ENCODE measurements at regions not wholly inside any gene's neighbourhood (a gene's known extent, or its start where the extent isn't known, plus 50 kb on each side); places are given as distances from the start of the nearest gene placed in this dataset.

GRCh38 chr3:177338697-177339219 is 141.5 kb upstream of the TBL1XR1 start (continued):
- peak; percentile 73; the same call in 1 of the 2 replicates for TF ChIP-seq GATA4 (IDR thresholded peaks at IDR 0.05; ENCODE audit: borderline replicate concordance, low read depth)
- no peak for TF ChIP-seq SMARCC2 (IDR thresholded peaks at IDR 0.05)
- TF ChIP-seq HNRNPUL1 (IDR thresholded peaks at IDR 0.05; ENCODE audit: low read depth, low read length) = no peak
- TF ChIP-seq RARG (CRISPR knock-in tag; IDR thresholded peaks at IDR 0.05; ENCODE audit: low read depth) = no peak
- TF ChIP-seq ZNF713 (CRISPR knock-in tag; IDR thresholded peaks at IDR 0.05) = no peak
- no peak for TF ChIP-seq ZBTB20 (CRISPR knock-in tag; IDR thresholded peaks at IDR 0.05; ENCODE audit: borderline replicate concordance, low read depth)
- no peak for TF ChIP-seq NFIB (CRISPR knock-in tag; IDR thresholded peaks at IDR 0.05; ENCODE audit: borderline replicate concordance)
- no peak for TF ChIP-seq ZFP36L2 (CRISPR knock-in tag; IDR thresholded peaks at IDR 0.05)
- no peak for TF ChIP-seq ZFP90 (CRISPR knock-in tag; IDR thresholded peaks at IDR 0.05; ENCODE audit: borderline replicate concordance)
- no peak for TF ChIP-seq SRY (CRISPR knock-in tag; IDR thresholded peaks at IDR 0.05)
- TF ChIP-seq ZNF747 (CRISPR knock-in tag; IDR thresholded peaks at IDR 0.05; ENCODE audit: borderline replicate concordance) = no peak
- TF ChIP-seq ZNF704 (CRISPR knock-in tag; IDR thresholded peaks at IDR 0.05; ENCODE audit: borderline replicate concordance) = no peak
- TF ChIP-seq ZNF512B (CRISPR knock-in tag; IDR thresholded peaks at IDR 0.05; ENCODE audit: borderline replicate concordance) = no peak
- no peak for TF ChIP-seq MYNN (CRISPR knock-in tag; IDR thresholded peaks at IDR 0.05; ENCODE audit: low read depth)
- TF ChIP-seq ZNF232 (CRISPR knock-in tag; IDR thresholded peaks at IDR 0.05; ENCODE audit: borderline replicate concordance) = no peak
- no peak for TF ChIP-seq SIN3A (IDR thresholded peaks at IDR 0.05; ENCODE audit: borderline replicate concordance, low read depth, low read length)
- no peak for TF ChIP-seq ZNF138 (CRISPR knock-in tag; IDR thresholded peaks at IDR 0.05; ENCODE audit: low read depth)
- no peak for TF ChIP-seq ZZZ3 (CRISPR knock-in tag; IDR thresholded peaks at IDR 0.05; ENCODE audit: borderline replicate concordance)
- no peak; the same call in 1 of the 2 replicates for TF ChIP-seq YEATS4 (CRISPR knock-in tag; IDR thresholded peaks at IDR 0.05; ENCODE audit: borderline replicate concordance)
- peak; percentile 27 for TF ChIP-seq CBX1 (IDR thresholded peaks at IDR 0.05; ENCODE audit: low read depth)
- no peak for TF ChIP-seq MATR3 (CRISPR knock-in tag; IDR thresholded peaks at IDR 0.05)
- no peak for TF ChIP-seq ZNF337 (CRISPR knock-in tag; IDR thresholded peaks at IDR 0.05; ENCODE audit: borderline replicate concordance, low read depth)
- no peak for TF ChIP-seq AKAP8 (CRISPR knock-in tag; IDR thresholded peaks at IDR 0.05)
- no peak for TF ChIP-seq ZBTB43 (CRISPR knock-in tag; conservative IDR thresholded peaks at IDR 0.05)
